Keratinocyte (primary cell): ENCODE measurements at regions not wholly inside any gene's neighbourhood (a gene's known extent, or its start where the extent isn't known, plus 50 kb on each side); places are given as distances from the start of the nearest gene placed in this dataset.

ENCODE experiments used
- DNase-seq: peaks from one replicate; pipeline ENCODE4 v3.0.0-alpha.2; 2011; ENCODE audit warnings: low read depth, missing footprints, low spot score
- FAIRE-seq: peaks from 2 replicates; lab custom pipeline; 2011; peaks lifted over from hg19 to GRCh38; lab: Jason Lieb, UNC
- H2AFZ ChIP-seq: 2 replicates; pipeline ENCODE4 v1.6.0; 2012; ENCODE audit warnings: low read length, control low read depth, inconsistent platforms; ENCODE audit not compliant: control insufficient read depth
- H3K27ac ChIP-seq: 2 replicates; pipeline ENCODE4 v1.5.1; 2011; ENCODE audit warnings: low read length; ENCODE audit not compliant: control insufficient read depth, insufficient read depth
- H3K27me3 ChIP-seq: 3 replicates; pipeline ENCODE4 v1.6.0; 2011; ENCODE audit warnings: low read length; ENCODE audit not compliant: control insufficient read depth, insufficient read depth; ENCODE audit errors: extremely low read depth
- H3K36me3 ChIP-seq, 2 experiments: 2 replicates in 1 of 2; 3 replicates in 1 of 2; pipeline ENCODE4 v1.5.1; 2011; ENCODE audit warnings: low read length in 2 of 2, mild to moderate bottlenecking in 1 of 2; ENCODE audit not compliant: control insufficient read depth in 2 of 2, insufficient read depth in 2 of 2; ENCODE audit errors: extremely low read depth in 1 of 2
- H3K4me1 ChIP-seq: 3 replicates; pipeline ENCODE4 v1.5.1; 2011; ENCODE audit warnings: low read length; ENCODE audit not compliant: control insufficient read depth, insufficient read depth; ENCODE audit errors: extremely low read depth
- H3K4me2 ChIP-seq: 3 replicates; pipeline ENCODE4 v1.6.0; 2011; ENCODE audit warnings: low read depth, low read length; ENCODE audit not compliant: control insufficient read depth, insufficient read depth; ENCODE audit errors: extremely low read depth
- H3K4me3 ChIP-seq, 3 experiments: fragments of 200-600 bp in 1 of 3; sonication (generic) in 1 of 3; 2 replicates in 2 of 3; 3 replicates in 1 of 3; pipeline ENCODE4 v1.5.1; 2011 to 2016; ENCODE audit warnings: low read length in 3 of 3, mild to moderate bottlenecking in 3 of 3, control low read depth in 2 of 3, inconsistent platforms in 1 of 3, low read depth in 1 of 3, mixed read lengths in 1 of 3, mixed run types in 1 of 3, moderate library complexity in 1 of 3; ENCODE audit not compliant: control insufficient read depth in 2 of 3, insufficient read depth in 2 of 3; ENCODE audit errors: extremely low read depth in 1 of 3
- H3K79me2 ChIP-seq: 2 replicates; pipeline ENCODE4 v1.6.0; 2012; ENCODE audit warnings: low read length; ENCODE audit not compliant: control insufficient read depth, insufficient read depth
- H3K9ac ChIP-seq: 3 replicates; pipeline ENCODE4 v1.6.0; 2011; ENCODE audit warnings: low read length; ENCODE audit not compliant: control insufficient read depth, insufficient read depth; ENCODE audit errors: extremely low read depth
- H3K9me1 ChIP-seq: 3 replicates; pipeline ENCODE4 v1.6.0; 2011; ENCODE audit warnings: low read length; ENCODE audit not compliant: control insufficient read depth, insufficient read depth; ENCODE audit errors: extremely low read depth
- H3K9me3 ChIP-seq: 2 replicates; pipeline ENCODE4 v1.5.1; 2012; ENCODE audit warnings: low read depth, low read length; ENCODE audit not compliant: control insufficient read depth
- H4K20me1 ChIP-seq: 3 replicates; pipeline ENCODE4 v1.6.0; 2011; ENCODE audit warnings: low read length; ENCODE audit not compliant: control insufficient read depth, insufficient read depth; ENCODE audit errors: extremely low read depth
- EZH2 ChIP-seq: IDR thresholded peaks from one replicate; pipeline ENCODE4 v1.6.1; 2012; ENCODE audit warnings: inconsistent platforms, mild to moderate bottlenecking, low read length, moderate library complexity
- dilution Hi-C: fragments of 300-500 bp; cut with MboI; formaldehyde crosslinking; loops from one replicate; pipeline ENCODE4 v1.7.0; 2020; ENCODE audit warnings: low sequenced_read_pairs; ENCODE audit not compliant: extremely low pct_ligation_motif_present
- TF ChIP-seq, protein P1 (sequence below), 3 experiments: IDR thresholded peaks in 1 of 3; conservative IDR thresholded peaks in 1 of 3; optimal IDR thresholded peaks in 1 of 3; 2 replicates in 2 of 3; 3 replicates in 1 of 3; pipeline versions ENCODE3 to v1.5.1; 2011; ENCODE audit warnings: low read length in 3 of 3, mild to moderate bottlenecking in 3 of 3, moderate library complexity in 2 of 3, control low read depth in 1 of 3, inconsistent platforms in 1 of 3; ENCODE audit not compliant: insufficient read depth in 2 of 3; ENCODE audit errors: extremely low read depth in 1 of 3

DNA sequence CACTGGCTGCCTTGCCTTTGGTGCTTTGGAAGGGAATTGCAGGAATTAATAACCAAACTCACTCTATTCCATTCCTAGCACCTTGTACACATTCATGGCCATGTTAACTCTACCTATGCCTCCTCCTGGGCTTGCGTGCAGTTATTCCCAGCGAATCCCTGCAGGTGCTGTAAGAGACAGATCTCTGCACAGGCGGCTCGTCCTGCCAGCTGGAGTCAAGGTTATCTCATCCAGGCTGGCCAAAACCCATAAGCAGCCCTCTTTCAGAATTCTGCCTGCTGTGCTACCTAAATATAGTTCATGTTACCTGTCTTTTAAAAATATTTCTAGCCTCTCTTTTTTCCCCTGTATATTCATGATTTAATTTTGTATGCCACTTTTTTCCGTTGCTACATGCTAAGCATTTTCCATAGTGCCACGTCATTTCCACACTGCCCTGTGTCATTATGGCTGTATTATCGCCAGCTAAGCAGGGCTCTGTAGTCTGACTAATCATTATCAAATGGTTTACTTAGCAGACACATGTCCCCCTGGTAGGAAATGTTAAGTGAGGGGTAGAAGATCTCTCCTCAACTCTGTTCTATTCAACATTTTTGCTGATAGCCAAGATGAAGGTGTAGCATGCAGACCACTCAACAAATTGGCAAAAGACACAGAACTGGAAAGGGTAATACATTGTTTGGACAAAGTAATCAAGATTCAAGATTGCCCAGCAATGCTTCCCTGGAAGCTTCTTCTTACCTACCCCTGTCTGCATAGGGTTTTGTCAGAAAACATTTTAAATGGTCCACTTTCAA, 79.7 kb upstream of the TAF1B start:
- Histone ChIP-seq H4K20me1 (no peaks in the 10 kb centered on the region), H3K36me3 (no peaks in the 10 kb centered on the region), H2AFZ (no peak overlapping the region), H3K4me1 (peaks cover 27% of the 10 kb centered on the region), H3K4me2 (no peak overlapping the region), H3K27me3 (no peaks in the 10 kb centered on the region), H3K27ac (no peak overlapping the region), H3K9me3 (no peaks in the 10 kb centered on the region), H3K79me2 (no peaks in the 10 kb centered on the region), H3K9ac (no peak overlapping the region), H3K9me1 (no peaks in the 10 kb centered on the region), H3K4me3 (no peak overlapping the region)
- DNase-seq (no peak), FAIRE-seq (no peak)
- TF ChIP-seq EZH2: no peak
- TF ChIP-seq, protein P1, sequence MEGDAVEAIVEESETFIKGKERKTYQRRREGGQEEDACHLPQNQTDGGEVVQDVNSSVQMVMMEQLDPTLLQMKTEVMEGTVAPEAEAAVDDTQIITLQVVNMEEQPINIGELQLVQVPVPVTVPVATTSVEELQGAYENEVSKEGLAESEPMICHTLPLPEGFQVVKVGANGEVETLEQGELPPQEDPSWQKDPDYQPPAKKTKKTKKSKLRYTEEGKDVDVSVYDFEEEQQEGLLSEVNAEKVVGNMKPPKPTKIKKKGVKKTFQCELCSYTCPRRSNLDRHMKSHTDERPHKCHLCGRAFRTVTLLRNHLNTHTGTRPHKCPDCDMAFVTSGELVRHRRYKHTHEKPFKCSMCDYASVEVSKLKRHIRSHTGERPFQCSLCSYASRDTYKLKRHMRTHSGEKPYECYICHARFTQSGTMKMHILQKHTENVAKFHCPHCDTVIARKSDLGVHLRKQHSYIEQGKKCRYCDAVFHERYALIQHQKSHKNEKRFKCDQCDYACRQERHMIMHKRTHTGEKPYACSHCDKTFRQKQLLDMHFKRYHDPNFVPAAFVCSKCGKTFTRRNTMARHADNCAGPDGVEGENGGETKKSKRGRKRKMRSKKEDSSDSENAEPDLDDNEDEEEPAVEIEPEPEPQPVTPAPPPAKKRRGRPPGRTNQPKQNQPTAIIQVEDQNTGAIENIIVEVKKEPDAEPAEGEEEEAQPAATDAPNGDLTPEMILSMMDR (optimal IDR thresholded peaks at IDR 0.05 in 1 of 3, IDR thresholded peaks at IDR 0.05 in 1 of 3, conservative IDR thresholded peaks at IDR 0.05 in 1 of 3; ENCODE audit: extremely low read depth in 1 of 3, insufficient read depth in 2 of 3, low read length in 3 of 3): no peak
- dilution Hi-C loops: loop anchor here (25.0 kb wide), 1 partner anchor 274 kb away; the partner anchor contains the start of gene KLF11

DNA sequence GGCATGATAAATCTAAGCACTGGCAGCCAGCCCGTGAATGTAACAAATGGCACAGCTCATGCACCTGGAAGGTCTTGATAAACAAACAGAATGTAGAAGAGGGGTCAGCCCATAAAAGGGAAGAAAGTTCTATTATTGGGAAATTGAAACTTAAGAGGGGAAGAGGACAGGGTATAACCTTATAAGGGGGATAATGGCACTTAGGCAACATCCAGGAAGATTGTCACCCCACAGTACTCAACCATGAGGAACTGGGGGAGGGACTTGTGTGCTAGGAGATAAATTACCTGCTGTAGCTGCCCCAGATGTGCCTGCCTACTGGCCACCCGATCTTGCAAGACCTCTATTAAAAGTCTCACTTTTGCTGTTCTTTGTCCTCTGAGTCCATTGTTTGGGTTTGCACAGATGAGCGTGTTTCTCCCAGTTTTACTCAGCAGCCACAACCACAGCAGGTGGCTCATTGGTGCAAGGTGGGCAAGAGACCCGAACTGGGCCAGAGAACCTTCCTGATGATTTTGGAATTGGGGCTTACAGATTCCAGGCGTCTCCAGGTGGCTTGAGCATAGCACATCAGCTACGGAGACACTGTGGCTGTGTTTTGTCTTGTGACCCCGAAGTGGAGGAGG, 79.0 kb upstream of the TAF1B start:
- FAIRE-seq (no peak), DNase-seq (no peak)
- Histone ChIP-seq H3K27me3 (no peaks in the 10 kb centered on the region), H2AFZ (no peak overlapping the region), H3K4me3 (no peak overlapping the region), H3K9me1 (no peaks in the 10 kb centered on the region), H3K9ac (no peak overlapping the region), H3K36me3 (no peaks in the 10 kb centered on the region), H3K4me1 (peaks cover 23% of the 10 kb centered on the region), H3K9me3 (no peaks in the 10 kb centered on the region), H3K27ac (no peak overlapping the region), H3K4me2 (no peak overlapping the region), H4K20me1 (no peaks in the 10 kb centered on the region), H3K79me2 (no peaks in the 10 kb centered on the region)
- dilution Hi-C loops: loop anchor here (25.0 kb wide), 1 partner anchor 273 kb away; the partner anchor contains the start of gene KLF11
- TF ChIP-seq EZH2: no peak
- TF ChIP-seq, protein P1 (optimal IDR thresholded peaks at IDR 0.05 in 1 of 3, IDR thresholded peaks at IDR 0.05 in 1 of 3, conservative IDR thresholded peaks at IDR 0.05 in 1 of 3; ENCODE audit: extremely low read depth in 1 of 3, insufficient read depth in 2 of 3, low read length in 3 of 3): no peak
